Caki2 (cell line): ENCODE measurements at regions not wholly inside any gene's neighbourhood (a gene's known extent, or its start where the extent isn't known, plus 50 kb on each side); places are given as distances from the start of the nearest gene placed in this dataset.
"Not testable (repeated sequence)": the region's sequence is repeated elsewhere in the genome, so short reads cannot be mapped to it uniquely, and the experiment has no call there.

Experiments used
- DNase-seq: peaks from one replicate; pipeline ENCODE4 v3.0.0-alpha.2; 2015; ENCODE audit warnings: low read depth
- in situ Hi-C: cut with HindIII; loops from 2 replicates; pipeline ENCODE4 v1.10.0; 2016; ENCODE audit warnings: low sequenced_read_pairs, low pct_unique_long_range_greater_than_20kb, mixed read lengths

- in situ Hi-C loops: no loop called here
- no peak for DNase-seq
Observed at GRCh38 chr14:44652640-44653039, 145.6 kb upstream of the FSCB start.

GRCh38 chr14:44649061-44649460 lies 142.0 kb upstream of the FSCB start:
- in situ Hi-C loops: no loop called here
- DNase-seq: no peak

GRCh38 chr14:44640416-44640815 lies 133.3 kb upstream of the FSCB start:
- no peak for DNase-seq

GRCh38 chr14:44639781-44640385 lies 132.8 kb upstream of the FSCB start:
- in situ Hi-C loops: no loop called here

More at GRCh38 chr14:44640416-44640815, 133.3 kb upstream of the FSCB start:
- in situ Hi-C loops: no loop called here

GRCh38 chr14:44634692-44635091 lies 127.6 kb upstream of the FSCB start:
- in situ Hi-C loops: no loop called here
- no peak for DNase-seq

More at GRCh38 chr14:44639781-44640385, 132.8 kb upstream of the FSCB start:
- DNase-seq: no peak

GRCh38 chr14:44626423-44626822 lies 119.3 kb upstream of the FSCB start:
- DNase-seq: no peak
- in situ Hi-C loops: no loop called here

GRCh38 chr14:44625098-44625497 lies 118.0 kb upstream of the FSCB start:
- in situ Hi-C loops: no loop called here
- no peak for DNase-seq

GRCh38 chr14:44620121-44621019 lies 113.3 kb upstream of the FSCB start:
- in situ Hi-C loops: no loop called here
- DNase-seq: no peak

GRCh38 chr14:44616204-44616603 lies 109.1 kb upstream of the FSCB start:
- in situ Hi-C loops: no loop called here

GRCh38 chr14:44613061-44613712 lies 106.1 kb upstream of the FSCB start:
- in situ Hi-C loops: no loop called here
- no peak for DNase-seq

More at GRCh38 chr14:44616204-44616603, 109.1 kb upstream of the FSCB start:
- no peak for DNase-seq

- in situ Hi-C loops: no loop called here
- DNase-seq: no peak
Observed at GRCh38 chr14:44612002-44612401, 104.9 kb upstream of the FSCB start.

GRCh38 chr14:44609876-44610510 lies 102.9 kb upstream of the FSCB start:
- in situ Hi-C loops: no loop called here
- no peak for DNase-seq

- DNase-seq: no peak
- in situ Hi-C loops: no loop called here
Observed at GRCh38 chr14:44609201-44609600, 102.1 kb upstream of the FSCB start.

GRCh38 chr14:44607701-44608100 lies 100.6 kb upstream of the FSCB start:
- in situ Hi-C loops: no loop called here
- DNase-seq: no peak

GRCh38 chr14:44606576-44606975 lies 99.5 kb upstream of the FSCB start:
- DNase-seq: no peak
- in situ Hi-C loops: no loop called here

- DNase-seq, in situ Hi-C loops: not testable (repeated sequence)
Observed at GRCh38 chr14:44601266-44601665, 94.2 kb upstream of the FSCB start.

GRCh38 chr14:44589180-44589579 lies 82.1 kb upstream of the FSCB start:
- no peak for DNase-seq
- in situ Hi-C loops: no loop called here

GRCh38 chr14:44586910-44587309 lies 79.8 kb upstream of the FSCB start:
- in situ Hi-C loops: no loop called here
- DNase-seq: no peak

GRCh38 chr14:44576356-44576755 lies 69.3 kb upstream of the FSCB start:
- no peak for DNase-seq
- in situ Hi-C loops: no loop called here
